ENCODE measurements at regions not wholly inside any gene's neighbourhood (a gene's known extent, or its start where the extent isn't known, plus 50 kb on each side); places are given as distances from the start of the nearest gene placed in this dataset.

DNA sequence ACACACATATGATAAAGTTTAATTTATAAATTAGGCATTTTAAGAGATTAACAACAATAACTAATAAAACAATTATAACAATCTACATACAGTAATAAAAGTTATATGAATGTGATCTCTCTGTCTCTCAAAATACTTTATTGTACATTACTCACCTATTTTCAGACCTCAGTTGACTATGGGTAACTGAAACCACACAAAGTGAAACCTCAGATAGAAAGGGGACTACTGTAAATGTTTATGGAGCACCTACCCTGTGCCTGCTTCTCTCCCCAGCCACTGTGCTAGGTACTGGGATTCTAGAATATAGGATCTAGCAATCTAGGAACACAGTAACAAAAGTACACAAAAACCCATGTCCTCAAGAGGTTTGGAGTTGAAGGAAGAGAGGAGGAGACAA is 63.4 kb upstream of the BTN3A2 start:
- peaks cover 0 to 5% (median 4%) of the 10 kb centered on the region in 3 donors for H3K4me1 ChIP-seq (ENCODE audit: control insufficient read depth in 3 of 3, insufficient read depth in 2 of 3, low read depth in 1 of 3, low read length in 2 of 3)
- DNase-seq (no peak), FAIRE-seq (no peak)
- no peaks in the 10 kb centered on the region for H3K9me3 ChIP-seq (ENCODE audit: control insufficient read depth in 2 of 2, insufficient read depth in 1 of 2, low read depth in 1 of 2, low read length in 1 of 2)
- peaks cover 0 to 3% (median 0%) of the 10 kb centered on the region in 3 donors for H3K27me3 ChIP-seq (ENCODE audit: control insufficient read depth in 3 of 3, insufficient read depth in 3 of 3, low read length in 3 of 3)
- no peaks in the 10 kb centered on the region for H3K36me3 ChIP-seq (ENCODE audit: control insufficient read depth in 3 of 3, insufficient read depth in 2 of 3, low read depth in 1 of 3, low read length in 3 of 3)
- no peak overlapping the region for H3K27ac ChIP-seq (ENCODE audit: low read depth in 1 of 3, low read length in 2 of 3)
- H3K4me3 ChIP-seq (ENCODE audit: low read depth in 1 of 3, low read length in 3 of 3): no peak overlapping the region

DNA sequence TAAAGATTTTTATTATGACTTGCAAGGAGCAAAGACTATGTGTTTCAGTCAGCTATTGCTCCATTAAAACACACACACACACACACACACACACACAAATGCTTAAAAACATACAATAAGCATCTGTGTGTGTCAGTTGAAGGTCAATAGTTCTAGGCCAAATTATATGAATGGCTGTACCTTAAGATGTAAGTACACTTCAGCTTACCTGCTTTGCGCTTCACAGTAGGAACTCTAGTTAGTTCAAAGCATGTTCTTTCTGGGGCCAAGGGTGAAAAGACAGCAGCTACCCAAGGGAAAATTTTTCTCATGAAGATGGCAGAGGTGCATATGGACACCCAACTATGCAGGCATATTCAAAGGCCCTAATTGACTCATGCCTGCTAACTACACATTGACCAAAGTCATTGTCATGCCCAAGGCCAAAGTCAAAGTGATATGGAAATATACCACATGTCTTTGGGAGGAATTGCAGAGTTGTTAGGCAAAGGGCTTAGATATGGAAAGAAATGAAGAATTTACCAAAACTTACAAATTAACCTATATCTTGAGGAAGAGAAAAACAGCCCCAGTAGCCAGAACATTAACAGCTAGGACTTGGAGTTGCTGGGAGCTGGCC is 61.9 kb upstream of the BTN3A2 start:
- H3K36me3 ChIP-seq (ENCODE audit: control insufficient read depth in 3 of 3, insufficient read depth in 2 of 3, low read depth in 1 of 3, low read length in 3 of 3): no peaks in the 10 kb centered on the region
- no peaks in the 10 kb centered on the region for H3K27me3 ChIP-seq (ENCODE audit: control insufficient read depth in 3 of 3, insufficient read depth in 3 of 3, low read length in 3 of 3)
- 97 to 100% (median 100%) methylated on average over 1 of the region's 1 CpG for WGBS, 3 donors
- FAIRE-seq (no peak), DNase-seq (peak; percentile 34 to 36)
- no peaks in the 10 kb centered on the region for H3K4me1 ChIP-seq (ENCODE audit: control insufficient read depth in 3 of 3, insufficient read depth in 2 of 3, low read depth in 1 of 3, low read length in 2 of 3)
- no peak overlapping the region for H3K27ac ChIP-seq (ENCODE audit: low read depth in 1 of 3, low read length in 2 of 3)
- no peaks in the 10 kb centered on the region for H3K9me3 ChIP-seq (ENCODE audit: control insufficient read depth in 2 of 2, insufficient read depth in 1 of 2, low read depth in 1 of 2, low read length in 1 of 2)
- no peak overlapping the region for H3K4me3 ChIP-seq (ENCODE audit: low read depth in 1 of 3, low read length in 3 of 3)

GRCh38 chr6:26304213-26304796 is 60.7 kb upstream of the BTN3A2 start:
- no peaks in the 10 kb centered on the region for H3K36me3 ChIP-seq (ENCODE audit: control insufficient read depth in 3 of 3, insufficient read depth in 2 of 3, low read depth in 1 of 3, low read length in 3 of 3)
- no peak for DNase-seq
- peak overlapping the region in 2 of 3 donors; percentile 38 to 60 for H3K4me3 ChIP-seq (ENCODE audit: low read depth in 1 of 3, low read length in 3 of 3)
- H3K9me3 ChIP-seq (ENCODE audit: control insufficient read depth in 2 of 2, insufficient read depth in 1 of 2, low read depth in 1 of 2, low read length in 1 of 2): no peaks in the 10 kb centered on the region
- no peaks in the 10 kb centered on the region for H3K27me3 ChIP-seq (ENCODE audit: control insufficient read depth in 3 of 3, insufficient read depth in 3 of 3, low read length in 3 of 3)
- FAIRE-seq: no peak
- WGBS, 3 donors: 13 to 40% (median 32%) methylated on average over 3 of the region's 3 CpGs
- no peaks in the 10 kb centered on the region for H3K4me1 ChIP-seq (ENCODE audit: control insufficient read depth in 3 of 3, insufficient read depth in 2 of 3, low read depth in 1 of 3, low read length in 2 of 3)
- H3K27ac ChIP-seq (ENCODE audit: low read depth in 1 of 3, low read length in 2 of 3): peak overlapping the region; percentile 41 to 86 (median 85)

DNA sequence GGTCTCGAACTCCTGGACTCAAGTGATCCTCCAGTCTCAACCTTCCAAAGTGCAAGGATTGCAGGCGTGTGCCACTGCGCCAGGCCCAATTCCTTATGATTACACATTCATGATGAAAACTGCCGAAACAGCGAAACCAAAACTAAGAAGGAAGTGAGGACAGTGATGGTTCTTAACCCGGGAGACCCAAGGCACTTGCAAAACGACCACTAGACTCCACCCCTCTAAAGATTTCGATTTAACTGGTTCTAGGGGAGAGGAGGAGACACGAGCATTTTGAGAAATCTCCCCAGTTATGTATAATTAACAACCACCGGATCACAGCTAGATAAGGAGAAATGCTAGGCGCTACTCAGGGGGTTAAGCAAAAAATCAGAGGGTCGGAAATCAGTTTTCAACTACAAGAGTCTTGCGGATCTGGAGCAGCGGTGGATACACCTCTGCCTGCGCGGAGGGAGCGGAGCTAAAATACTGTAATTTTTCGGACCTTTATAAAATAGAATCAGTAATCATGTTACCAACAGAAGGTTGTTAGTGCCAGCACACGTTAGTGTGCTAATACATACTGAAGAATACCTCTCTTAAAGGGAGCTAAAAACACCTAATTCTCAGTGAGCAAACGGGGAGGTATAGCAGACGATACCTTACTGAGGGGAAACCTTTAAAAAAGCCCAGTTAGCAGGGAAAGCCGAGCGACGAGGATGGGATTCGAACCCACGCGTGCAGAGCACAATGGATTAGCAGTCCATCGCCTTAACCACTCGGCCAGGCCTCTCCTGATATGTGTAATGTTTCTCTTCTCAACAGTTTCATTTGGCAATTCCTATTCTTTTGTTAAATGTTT is 60.0 kb upstream of the BTN3A2 start:
- H3K4me1 ChIP-seq (ENCODE audit: control insufficient read depth in 3 of 3, insufficient read depth in 2 of 3, low read depth in 1 of 3, low read length in 2 of 3): no peaks in the 10 kb centered on the region
- peak overlapping the region; percentile 76 to 86 (median 85) for H3K27ac ChIP-seq (ENCODE audit: low read depth in 1 of 3, low read length in 2 of 3)
- no peaks in the 10 kb centered on the region for H3K36me3 ChIP-seq (ENCODE audit: control insufficient read depth in 3 of 3, insufficient read depth in 2 of 3, low read depth in 1 of 3, low read length in 3 of 3)
- FAIRE-seq (no peak), DNase-seq (peak; percentile 70 to 71)
- WGBS, 3 donors: 5 to 17% (median 10%) methylated on average over 29 of the region's 29 CpGs
- no peaks in the 10 kb centered on the region for H3K9me3 ChIP-seq (ENCODE audit: control insufficient read depth in 2 of 2, insufficient read depth in 1 of 2, low read depth in 1 of 2, low read length in 1 of 2)
- no peaks in the 10 kb centered on the region for H3K27me3 ChIP-seq (ENCODE audit: control insufficient read depth in 3 of 3, insufficient read depth in 3 of 3, low read length in 3 of 3)
- peak overlapping the region in 2 of 3 donors; percentile 38 to 60 for H3K4me3 ChIP-seq (ENCODE audit: low read depth in 1 of 3, low read length in 3 of 3)

GRCh38 chr6:26305641-26305969 is 59.4 kb upstream of the BTN3A2 start:
- FAIRE-seq (no peak), DNase-seq (no peak)
- Histone ChIP-seq H3K9me3 (ENCODE audit: control insufficient read depth in 2 of 2, insufficient read depth in 1 of 2, low read depth in 1 of 2, low read length in 1 of 2) (no peaks in the 10 kb centered on the region), H3K27ac (ENCODE audit: low read depth in 1 of 3, low read length in 2 of 3) (peak overlapping the region in 1 of 3 donors; percentile 85), H3K4me1 (ENCODE audit: control insufficient read depth in 3 of 3, insufficient read depth in 2 of 3, low read depth in 1 of 3, low read length in 2 of 3) (no peaks in the 10 kb centered on the region), H3K36me3 (ENCODE audit: control insufficient read depth in 3 of 3, insufficient read depth in 2 of 3, low read depth in 1 of 3, low read length in 3 of 3) (no peaks in the 10 kb centered on the region), H3K4me3 (ENCODE audit: low read depth in 1 of 3, low read length in 3 of 3) (no peak overlapping the region), H3K27me3 (ENCODE audit: control insufficient read depth in 3 of 3, insufficient read depth in 3 of 3, low read length in 3 of 3) (no peaks in the 10 kb centered on the region)
- WGBS, 3 donors: 44 to 59% (median 50%) methylated on average over 3 of the region's 3 CpGs

GRCh38 chr6:26306232-26306631 is 58.8 kb upstream of the BTN3A2 start:
- H3K9me3 ChIP-seq (ENCODE audit: control insufficient read depth in 2 of 2, insufficient read depth in 1 of 2, low read depth in 1 of 2, low read length in 1 of 2): no peaks in the 10 kb centered on the region
- no peak overlapping the region for H3K27ac ChIP-seq (ENCODE audit: low read depth in 1 of 3, low read length in 2 of 3)
- FAIRE-seq (no peak), DNase-seq (no peak)
- H3K36me3 ChIP-seq (ENCODE audit: control insufficient read depth in 3 of 3, insufficient read depth in 2 of 3, low read depth in 1 of 3, low read length in 3 of 3): no peaks in the 10 kb centered on the region
- 93 to 98% (median 94%) methylated on average over 3 of the region's 3 CpGs for WGBS, 3 donors
- H3K4me1 ChIP-seq (ENCODE audit: control insufficient read depth in 3 of 3, insufficient read depth in 2 of 3, low read depth in 1 of 3, low read length in 2 of 3): no peaks in the 10 kb centered on the region
- H3K27me3 ChIP-seq (ENCODE audit: control insufficient read depth in 3 of 3, insufficient read depth in 3 of 3, low read length in 3 of 3): no peaks in the 10 kb centered on the region
- no peak overlapping the region for H3K4me3 ChIP-seq (ENCODE audit: low read depth in 1 of 3, low read length in 3 of 3)

GRCh38 chr6:26307850-26308249 is 57.1 kb upstream of the BTN3A2 start:
- Histone ChIP-seq H3K27me3 (ENCODE audit: control insufficient read depth in 3 of 3, insufficient read depth in 3 of 3, low read length in 3 of 3) (no peaks in the 10 kb centered on the region), H3K4me1 (ENCODE audit: control insufficient read depth in 3 of 3, insufficient read depth in 2 of 3, low read depth in 1 of 3, low read length in 2 of 3) (no peaks in the 10 kb centered on the region), H3K27ac (ENCODE audit: low read depth in 1 of 3, low read length in 2 of 3) (no peak overlapping the region), H3K36me3 (ENCODE audit: control insufficient read depth in 3 of 3, insufficient read depth in 2 of 3, low read depth in 1 of 3, low read length in 3 of 3) (no peaks in the 10 kb centered on the region), H3K9me3 (ENCODE audit: control insufficient read depth in 2 of 2, insufficient read depth in 1 of 2, low read depth in 1 of 2, low read length in 1 of 2) (no peaks in the 10 kb centered on the region), H3K4me3 (ENCODE audit: low read depth in 1 of 3, low read length in 3 of 3) (no peak overlapping the region)
- DNase-seq: no peak
- no peak for FAIRE-seq

DNA sequence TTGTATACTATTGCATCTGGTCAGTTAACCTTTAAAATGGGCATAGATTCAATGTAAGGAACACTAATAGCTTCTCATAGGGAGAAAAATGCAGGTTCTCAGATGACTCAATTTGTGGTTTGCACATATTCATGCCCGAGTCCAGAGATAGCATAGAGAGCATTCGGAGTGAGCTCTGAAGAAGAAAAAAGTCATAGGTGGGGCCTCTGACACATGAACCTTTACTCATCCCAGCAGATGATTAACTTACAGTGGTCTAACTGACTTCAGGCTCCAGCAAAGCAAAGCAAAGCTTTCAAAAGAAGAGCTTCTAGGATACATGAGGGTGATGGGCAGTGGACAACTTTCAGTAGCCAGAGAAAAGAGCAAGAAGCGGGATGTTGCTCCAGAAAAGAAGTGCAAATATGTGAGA is 55.3 kb upstream of the BTN3A2 start:
- no peaks in the 10 kb centered on the region for H3K9me3 ChIP-seq (ENCODE audit: control insufficient read depth in 2 of 2, insufficient read depth in 1 of 2, low read depth in 1 of 2, low read length in 1 of 2)
- no peaks in the 10 kb centered on the region for H3K27me3 ChIP-seq (ENCODE audit: control insufficient read depth in 3 of 3, insufficient read depth in 3 of 3, low read length in 3 of 3)
- no peak overlapping the region for H3K4me3 ChIP-seq (ENCODE audit: low read depth in 1 of 3, low read length in 3 of 3)
- WGBS, 3 donors: 72 to 80% (median 73%) methylated on average over 3 of the region's 3 CpGs
- H3K27ac ChIP-seq (ENCODE audit: low read depth in 1 of 3, low read length in 2 of 3): no peak overlapping the region
- peak in 1 of 2 donors; percentile 51 for DNase-seq
- no peaks in the 10 kb centered on the region for H3K36me3 ChIP-seq (ENCODE audit: control insufficient read depth in 3 of 3, insufficient read depth in 2 of 3, low read depth in 1 of 3, low read length in 3 of 3)
- H3K4me1 ChIP-seq (ENCODE audit: control insufficient read depth in 3 of 3, insufficient read depth in 2 of 3, low read depth in 1 of 3, low read length in 2 of 3): no peaks in the 10 kb centered on the region
- FAIRE-seq: no peak

All from small intestine (tissue), 7 donors.